Panc1 (cell line): ENCODE measurements at regions not wholly inside any gene's neighbourhood (a gene's known extent, or its start where the extent isn't known, plus 50 kb on each side); places are given as distances from the start of the nearest gene placed in this dataset.

Experiments
- ATAC-seq: fragments of 200-7000 bp; cut with Tn5 transposase; 2 replicates; pipeline ENCODE4 v1.9.1; 2020; ENCODE audit warnings: mild to moderate bottlenecking, moderate library complexity
- BruUV-seq: library from RNA; stranded (reverse); fragments of 400-500 nt; replicated peaks from 2 replicates; lab custom pipeline; 2021; lab: Mats Ljungman, UMichigan
- CTCF ChIA-PET: fragments of 300-600 bp; sonication (Branson Sonifier 250); formaldehyde crosslinking; loops from one replicate; lab custom pipeline; 2022; ENCODE audit warnings: antibody characterized with exemption; lab: Charles Lee
- POLR2A ChIA-PET: fragments of 300-600 bp; sonication (Branson Sonifier 250); formaldehyde crosslinking; loops from one replicate; lab custom pipeline; 2022; ENCODE audit warnings: antibody characterized with exemption; lab: Charles Lee
- DNase-seq: peaks from one replicate; pipeline ENCODE4 v3.0.0-alpha.2; 2010; ENCODE audit warnings: low read depth, low spot score
- H3K27ac ChIP-seq: 2 replicates; pipeline ENCODE4 v1.5.1; 2011; ENCODE audit warnings: mild to moderate bottlenecking, low read length, inconsistent platforms
- H3K27me3 ChIP-seq: fragments of 200-500 bp; sonication (Bioruptor generic); 2 replicates; pipeline ENCODE4 v1.6.0; 2014; ENCODE audit warnings: low read length, inconsistent platforms; ENCODE audit not compliant: control insufficient read depth, insufficient read depth
- H3K36me3 ChIP-seq: fragments of 200-500 bp; sonication (Bioruptor generic); 2 replicates; pipeline ENCODE4 v1.5.1; 2014; ENCODE audit warnings: inconsistent platforms, mild to moderate bottlenecking, low read length, moderate library complexity; ENCODE audit not compliant: control insufficient read depth, insufficient read depth
- H3K4me1 ChIP-seq: 2 replicates; pipeline ENCODE4 v1.5.1; 2011; ENCODE audit warnings: inconsistent platforms, mild to moderate bottlenecking, low read length, moderate library complexity; ENCODE audit not compliant: control insufficient read depth, insufficient read depth
- H3K4me3 ChIP-seq, 2 experiments: 2 replicates each; pipeline ENCODE4 v1.5.1; 2011 to 2012; ENCODE audit warnings: low read depth in 2 of 2, low read length in 2 of 2, mild to moderate bottlenecking in 2 of 2, inconsistent platforms in 1 of 2, moderate library complexity in 1 of 2
- H3K9me3 ChIP-seq: fragments of 200-500 bp; sonication (Bioruptor generic); 2 replicates; pipeline ENCODE4 v1.5.1; 2014; ENCODE audit warnings: low read depth, mild to moderate bottlenecking, inconsistent platforms, low read length, moderate library complexity; ENCODE audit not compliant: control insufficient read depth, insufficient read depth
- CTCF ChIP-seq: fragments of 450-650 bp; IDR thresholded peaks from 2 replicates; pipeline ENCODE4 v1.5.1; 2017; ENCODE audit warnings: mild to moderate bottlenecking
- POLR2AphosphoS5 ChIP-seq: IDR thresholded peaks from 2 replicates; pipeline ENCODE4 v1.6.1; 2012; ENCODE audit warnings: mild to moderate bottlenecking, low read depth, low read length, moderate library complexity
- REST ChIP-seq, 2 experiments: IDR thresholded peaks; 2 replicates each; pipeline ENCODE4 v1.6.1; 2011 to 2012; ENCODE audit warnings: low read depth in 2 of 2, control low read depth in 1 of 2, low read length in 1 of 2, mild to moderate bottlenecking in 1 of 2, moderate library complexity in 1 of 2; ENCODE audit not compliant: insufficient read depth in 1 of 2
- SIN3A ChIP-seq: IDR thresholded peaks from 2 replicates; pipeline ENCODE4 v1.6.1; 2012; ENCODE audit warnings: low read depth, mild to moderate bottlenecking, low read length, moderate library complexity, borderline replicate concordance; ENCODE audit not compliant: insufficient read depth
- TCF7L2 ChIP-seq: IDR thresholded peaks from 2 replicates; pipeline ENCODE4 v1.6.1; 2011; ENCODE audit warnings: mild to moderate bottlenecking, low read depth, low read length, inconsistent platforms
- in situ Hi-C: cut with HindIII; loops from 2 replicates; pipeline ENCODE4 v1.10.0; 2016; ENCODE audit warnings: low sequenced_read_pairs, low pct_unique_long_range_greater_than_20kb
- intact Hi-C: fragments of 100-400 bp; cut with micrococcal nuclease; formaldehyde crosslinking; loops from one replicate; pipeline ENCODE4 v1.10.0; 2022; ENCODE audit not compliant: unreplicated experiment

GRCh38 chr11:21975242-21975641 is 217.6 kb upstream of the ANO5 start:
- Histone ChIP-seq H3K27me3 (no peaks in the 10 kb centered on the region), H3K4me3 (no peak overlapping the region), H3K36me3 (no peaks in the 10 kb centered on the region), H3K4me1 (no peaks in the 10 kb centered on the region), H3K9me3 (no peaks in the 10 kb centered on the region), H3K27ac (no peak overlapping the region)
- no TSS peak for BruUV-seq
- intact Hi-C loops = no loop called here
- in situ Hi-C loops = no loop called here
- POLR2A ChIA-PET = no interaction called here
- ATAC-seq (no peak), DNase-seq (no peak)
- TF ChIP-seq REST (IDR thresholded peaks at IDR 0.05; ENCODE audit: insufficient read depth in 1 of 2, low read depth in 2 of 2, low read length in 1 of 2) (no peak), CTCF (no peak), POLR2AphosphoS5 (no peak), SIN3A (no peak), TCF7L2 (no peak)
- CTCF ChIA-PET = no interaction called here

GRCh38 chr11:21976210-21976609 is 216.7 kb upstream of the ANO5 start:
- H3K36me3 ChIP-seq = no peaks in the 10 kb centered on the region
- no peak overlapping the region for H3K4me3 ChIP-seq
- DNase-seq (no peak), ATAC-seq (no peak)
- H3K27ac ChIP-seq = no peak overlapping the region
- no peaks in the 10 kb centered on the region for H3K9me3 ChIP-seq
- CTCF ChIA-PET = no interaction called here
- no peak for TF ChIP-seq CTCF
- no peak for TF ChIP-seq TCF7L2
- no peak for TF ChIP-seq POLR2AphosphoS5
- TF ChIP-seq SIN3A = no peak
- TF ChIP-seq REST (IDR thresholded peaks at IDR 0.05; ENCODE audit: insufficient read depth in 1 of 2, low read depth in 2 of 2, low read length in 1 of 2) = no peak
- no peaks in the 10 kb centered on the region for H3K27me3 ChIP-seq
- in situ Hi-C loops (no loop called here), intact Hi-C loops (no loop called here)
- POLR2A ChIA-PET = no interaction called here
- no TSS peak for BruUV-seq
- no peaks in the 10 kb centered on the region for H3K4me1 ChIP-seq
